ENCODE measurements at regions not wholly inside any gene's neighbourhood (a gene's known extent, or its start where the extent isn't known, plus 50 kb on each side); places are given as distances from the start of the nearest gene placed in this dataset.

GRCh38 chr3:144629381-144629780, 657.8 kb downstream of the DIPK2A start:
- ATAC-seq (no peak), DNase-seq (no peak)
- intact Hi-C loops (cut with DNase I): no loop called here

- no peak for DNase-seq
- intact Hi-C loops (cut with DNase I): no loop called here
- peak; percentile 27 to 61 for ATAC-seq
Measured at GRCh38 chr3:144636833-144637232, 665.2 kb downstream of the DIPK2A start.

GRCh38 chr3:144638009-144638408, 666.4 kb downstream of the DIPK2A start:
- intact Hi-C loops (cut with DNase I): no loop called here
- DNase-seq (no peak), ATAC-seq (no peak)

GRCh38 chr3:144643771-144644198, 672.2 kb downstream of the DIPK2A start:
- intact Hi-C loops (cut with DNase I): no loop called here
- DNase-seq (no peak), ATAC-seq (peak; percentile 44 to 54)

- ATAC-seq (no peak), DNase-seq (no peak)
- intact Hi-C loops (cut with DNase I): no loop called here
Measured at GRCh38 chr3:144645300-144645699, 673.7 kb downstream of the DIPK2A start.

GRCh38 chr3:144650380-144650779, 678.8 kb downstream of the DIPK2A start:
- DNase-seq (no peak), ATAC-seq (no peak)
- intact Hi-C loops (cut with DNase I): no loop called here

GRCh38 chr3:144652573-144652972, 681.0 kb downstream of the DIPK2A start:
- no peak for ATAC-seq
- intact Hi-C loops (cut with DNase I): no loop called here
- no peak for DNase-seq

GRCh38 chr3:144655423-144655822, 683.8 kb downstream of the DIPK2A start:
- intact Hi-C loops (cut with DNase I): no loop called here
- DNase-seq (no peak), ATAC-seq (no peak)

GRCh38 chr3:144660186-144660585, 688.6 kb downstream of the DIPK2A start:
- no peak for DNase-seq
- intact Hi-C loops (cut with DNase I): no loop called here
- ATAC-seq: peak in 1 of 2 donors; percentile 42

- DNase-seq (no peak), ATAC-seq (no peak)
- intact Hi-C loops (cut with DNase I): no loop called here
Measured at GRCh38 chr3:144662729-144663128, 691.1 kb downstream of the DIPK2A start.

- no peak for ATAC-seq
- no peak for DNase-seq
- intact Hi-C loops (cut with DNase I): no loop called here
Measured at GRCh38 chr3:144663456-144664436, 692.1 kb downstream of the DIPK2A start.

- DNase-seq (no peak), ATAC-seq (no peak)
- intact Hi-C loops (cut with DNase I): no loop called here
Measured at GRCh38 chr3:144665567-144666053, 694.0 kb downstream of the DIPK2A start.

- ATAC-seq (no peak), DNase-seq (no peak)
- intact Hi-C loops (cut with DNase I): no loop called here
Measured at GRCh38 chr3:144670571-144670970, 698.9 kb downstream of the DIPK2A start.

- ATAC-seq (no peak), DNase-seq (no peak)
- intact Hi-C loops (cut with DNase I): no loop called here
Measured at GRCh38 chr3:144677103-144677502, 705.5 kb downstream of the DIPK2A start.

GRCh38 chr3:144683065-144683464, 711.4 kb downstream of the DIPK2A start:
- intact Hi-C loops (cut with DNase I): no loop called here
- DNase-seq: no peak
- no peak for ATAC-seq

- intact Hi-C loops (cut with DNase I): no loop called here
- DNase-seq: no peak
- ATAC-seq: no peak
Measured at GRCh38 chr3:144687862-144688261, 716.2 kb downstream of the DIPK2A start.

GRCh38 chr3:144692488-144692887, 720.9 kb downstream of the DIPK2A start:
- intact Hi-C loops (cut with DNase I): no loop called here
- DNase-seq (no peak), ATAC-seq (no peak)

GRCh38 chr3:144708437-144708836, 736.8 kb downstream of the DIPK2A start:
- no peak for ATAC-seq
- DNase-seq: no peak
- intact Hi-C loops (cut with DNase I): no loop called here

GRCh38 chr3:144737281-144737680, 765.7 kb downstream of the DIPK2A start:
- ATAC-seq: no peak
- DNase-seq: no peak
- intact Hi-C loops (cut with DNase I): no loop called here

- intact Hi-C loops (cut with DNase I): no loop called here
- DNase-seq (no peak), ATAC-seq (no peak)
Measured at GRCh38 chr3:144743225-144743668, 771.6 kb downstream of the DIPK2A start.

GRCh38 chr3:144744473-144744872, 772.9 kb downstream of the DIPK2A start:
- ATAC-seq (no peak), DNase-seq (no peak)
- intact Hi-C loops (cut with DNase I): no loop called here

Measured in left cardiac atrium (tissue), 4 donors.